Fibroblast of villous mesenchyme (primary cell): ENCODE measurements at regions not wholly inside any gene's neighbourhood (a gene's known extent, or its start where the extent isn't known, plus 50 kb on each side); places are given as distances from the start of the nearest gene placed in this dataset.

ENCODE experiments used
- DNase-seq: peaks from one replicate; pipeline ENCODE4 v3.0.0-alpha.2; 2010; ENCODE audit warnings: low read depth
- H3K4me3 ChIP-seq: 2 replicates; pipeline ENCODE4 v1.5.1; 2011; ENCODE audit warnings: low read depth, mild to moderate bottlenecking, low read length
- TF ChIP-seq, protein P1 (sequence below): IDR thresholded peaks from 2 replicates; pipeline ENCODE4 v1.5.1; 2012; ENCODE audit warnings: low read depth, mild to moderate bottlenecking, low read length; ENCODE audit not compliant: insufficient read depth

DNA sequence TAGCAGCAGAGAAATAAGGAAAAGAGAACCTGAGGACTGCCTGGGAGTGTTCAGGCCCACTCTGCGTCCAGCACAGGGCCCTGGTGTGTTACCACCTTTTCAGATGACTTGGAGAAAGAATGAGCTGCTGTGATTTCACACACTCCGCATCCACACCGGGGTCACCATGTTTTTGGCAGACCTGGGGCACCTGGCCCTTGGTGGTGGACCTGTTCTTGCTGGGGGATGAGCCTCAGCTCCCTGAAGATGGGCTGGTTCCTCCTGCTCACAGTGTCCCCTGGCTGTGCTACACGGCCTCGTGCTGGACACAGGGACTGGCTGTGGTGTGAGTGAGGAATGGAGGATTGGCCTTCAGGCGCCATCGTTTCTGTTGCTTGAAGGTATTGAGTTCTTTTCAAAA is 1381.4 kb downstream of the TBC1D22A start:
- DNase-seq = no peak
- no peak overlapping the region for H3K4me3 ChIP-seq
- TF ChIP-seq, protein P1, sequence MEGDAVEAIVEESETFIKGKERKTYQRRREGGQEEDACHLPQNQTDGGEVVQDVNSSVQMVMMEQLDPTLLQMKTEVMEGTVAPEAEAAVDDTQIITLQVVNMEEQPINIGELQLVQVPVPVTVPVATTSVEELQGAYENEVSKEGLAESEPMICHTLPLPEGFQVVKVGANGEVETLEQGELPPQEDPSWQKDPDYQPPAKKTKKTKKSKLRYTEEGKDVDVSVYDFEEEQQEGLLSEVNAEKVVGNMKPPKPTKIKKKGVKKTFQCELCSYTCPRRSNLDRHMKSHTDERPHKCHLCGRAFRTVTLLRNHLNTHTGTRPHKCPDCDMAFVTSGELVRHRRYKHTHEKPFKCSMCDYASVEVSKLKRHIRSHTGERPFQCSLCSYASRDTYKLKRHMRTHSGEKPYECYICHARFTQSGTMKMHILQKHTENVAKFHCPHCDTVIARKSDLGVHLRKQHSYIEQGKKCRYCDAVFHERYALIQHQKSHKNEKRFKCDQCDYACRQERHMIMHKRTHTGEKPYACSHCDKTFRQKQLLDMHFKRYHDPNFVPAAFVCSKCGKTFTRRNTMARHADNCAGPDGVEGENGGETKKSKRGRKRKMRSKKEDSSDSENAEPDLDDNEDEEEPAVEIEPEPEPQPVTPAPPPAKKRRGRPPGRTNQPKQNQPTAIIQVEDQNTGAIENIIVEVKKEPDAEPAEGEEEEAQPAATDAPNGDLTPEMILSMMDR = no peak

DNA sequence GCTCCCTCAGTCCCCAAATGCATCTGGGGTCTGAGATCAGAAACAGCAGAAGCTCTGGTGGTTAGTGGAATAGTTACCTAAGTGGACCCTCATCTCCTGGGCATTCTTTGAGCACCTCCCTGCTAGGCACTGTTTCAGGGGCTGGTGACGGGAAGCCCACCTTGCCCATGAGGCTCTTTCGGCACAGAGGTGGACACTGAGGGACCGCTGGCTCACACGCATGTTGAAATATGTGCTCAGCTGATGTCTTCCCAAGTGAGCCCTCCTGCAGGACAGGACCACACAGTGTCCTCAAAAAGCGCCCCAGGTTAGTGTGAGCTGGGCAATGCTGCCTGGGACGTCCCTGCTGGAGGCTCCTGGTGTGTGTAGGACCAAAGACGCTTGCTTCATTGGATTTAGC is 1379.9 kb downstream of the TBC1D22A start:
- DNase-seq = no peak
- TF ChIP-seq, protein P1 = no peak
- H3K4me3 ChIP-seq = no peak overlapping the region

DNA sequence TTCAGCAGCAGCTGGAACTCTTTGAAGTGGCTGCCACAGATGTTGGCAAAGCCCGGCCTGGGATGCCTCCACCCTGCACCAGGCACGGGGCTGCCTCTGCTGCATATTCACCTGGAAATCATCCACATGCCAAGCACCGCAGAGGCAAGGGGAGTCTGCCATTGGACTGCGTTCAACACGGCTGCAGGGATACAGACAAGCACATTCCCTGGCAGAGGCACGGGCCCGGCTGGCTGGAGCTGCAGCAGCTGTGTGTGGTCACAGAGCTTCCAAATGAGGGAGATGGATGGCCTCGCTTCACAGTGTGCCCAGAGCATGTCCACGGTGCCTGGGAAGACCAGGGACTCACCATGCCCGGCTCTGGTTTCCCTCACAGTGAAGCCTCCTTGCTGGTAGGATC is 1378.9 kb downstream of the TBC1D22A start:
- TF ChIP-seq, protein P1 = no peak
- no peak overlapping the region for H3K4me3 ChIP-seq
- DNase-seq = no peak

DNA sequence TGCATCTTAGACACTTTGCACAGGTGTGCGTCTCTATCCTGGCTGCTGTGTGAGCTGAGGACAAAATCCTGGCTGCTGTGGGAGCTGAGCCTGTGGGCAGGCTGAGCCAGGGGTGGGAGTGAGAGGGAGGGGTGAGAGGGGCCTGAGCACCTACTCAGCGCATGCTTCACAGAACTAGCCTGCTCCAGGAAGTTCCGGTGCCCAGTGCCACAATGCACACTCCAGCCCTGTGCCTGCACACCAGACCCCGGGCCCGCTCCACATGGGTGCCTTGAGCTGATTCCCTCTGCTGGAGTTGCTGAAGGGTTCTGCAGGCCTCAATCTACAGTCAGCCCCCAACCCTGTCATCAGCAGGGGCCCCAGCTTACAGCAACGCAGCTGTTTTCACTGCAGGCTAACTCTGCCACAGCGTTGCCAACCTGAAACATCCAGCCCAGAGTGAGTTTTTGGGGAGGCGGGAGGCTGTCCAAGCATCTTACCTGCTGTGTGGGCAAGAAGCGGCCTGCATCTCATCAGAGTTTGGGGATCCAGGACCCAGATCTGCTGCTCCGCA is 1377.9 kb downstream of the TBC1D22A start:
- TF ChIP-seq, protein P1 = no peak
- no peak for DNase-seq

DNA sequence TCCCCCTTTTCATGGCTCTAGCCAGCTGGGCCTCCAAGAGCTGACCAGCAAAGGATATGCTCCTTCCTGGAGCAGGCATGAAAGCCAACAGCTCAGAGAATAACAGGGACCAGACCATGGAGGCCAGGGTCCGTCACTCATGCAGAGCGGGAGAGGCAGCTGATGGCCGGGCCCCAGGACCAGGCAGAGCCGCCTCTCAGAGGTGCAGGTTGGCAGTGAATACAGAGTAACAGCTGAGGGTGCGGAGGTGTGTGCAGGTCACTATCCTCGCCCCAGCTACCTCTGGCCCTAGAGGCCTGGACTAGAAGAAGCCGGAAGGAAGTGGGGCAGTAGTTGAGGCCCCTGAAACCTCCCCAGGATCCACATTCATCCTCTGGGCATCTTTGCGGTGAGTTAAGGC is 1377.3 kb downstream of the TBC1D22A start:
- TF ChIP-seq, protein P1 = no peak
- DNase-seq = no peak
- no peak overlapping the region for H3K4me3 ChIP-seq

More for the DNA sequence above, 1377.9 kb downstream of the TBC1D22A start:
- no peak overlapping the region for H3K4me3 ChIP-seq

DNA sequence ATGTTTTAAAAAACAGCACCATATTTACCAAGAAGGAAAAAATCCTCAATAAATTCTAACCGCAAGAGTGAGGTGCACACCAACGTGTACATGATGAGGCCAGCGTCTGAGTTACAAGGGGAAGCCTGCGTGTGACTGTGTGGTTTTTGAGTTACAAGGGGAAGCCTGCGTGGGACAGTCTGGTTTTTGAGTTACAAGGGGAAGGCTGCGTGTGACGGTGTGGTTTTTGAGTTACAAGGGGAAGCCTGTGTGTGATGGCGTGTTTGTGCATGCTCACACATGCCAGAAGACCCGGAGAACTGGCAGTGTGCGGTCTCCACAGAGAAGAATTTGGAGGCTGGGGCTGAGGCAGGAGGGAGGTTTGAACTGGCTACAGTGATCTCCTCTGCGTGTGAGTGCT is 1376.4 kb downstream of the TBC1D22A start:
- TF ChIP-seq, protein P1 = no peak
- no peak overlapping the region for H3K4me3 ChIP-seq
- no peak for DNase-seq

DNA sequence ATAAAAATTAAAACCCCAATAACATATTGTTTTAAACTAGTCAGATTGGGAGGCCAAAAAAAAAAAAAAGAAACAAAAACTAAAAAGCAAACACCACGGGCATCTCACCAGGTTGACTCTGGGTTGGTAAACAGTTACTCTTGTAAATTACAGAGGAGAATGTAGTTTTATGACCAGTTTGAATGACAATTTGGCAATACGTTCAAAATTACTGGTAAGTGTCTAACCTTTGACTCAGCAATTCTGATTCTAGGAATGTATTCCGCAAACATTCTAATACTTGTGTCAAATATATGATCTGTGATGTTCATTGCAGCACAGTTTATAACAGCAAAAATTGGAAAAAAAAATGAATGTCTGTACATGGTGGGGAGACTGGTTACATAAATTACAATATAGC is 1376.0 kb downstream of the TBC1D22A start:
- DNase-seq = no peak
- TF ChIP-seq, protein P1 = no peak
- no peak overlapping the region for H3K4me3 ChIP-seq
